ENCODE measurements at regions not wholly inside any gene's neighbourhood (a gene's known extent, or its start where the extent isn't known, plus 50 kb on each side); places are given as distances from the start of the nearest gene placed in this dataset.

DNA sequence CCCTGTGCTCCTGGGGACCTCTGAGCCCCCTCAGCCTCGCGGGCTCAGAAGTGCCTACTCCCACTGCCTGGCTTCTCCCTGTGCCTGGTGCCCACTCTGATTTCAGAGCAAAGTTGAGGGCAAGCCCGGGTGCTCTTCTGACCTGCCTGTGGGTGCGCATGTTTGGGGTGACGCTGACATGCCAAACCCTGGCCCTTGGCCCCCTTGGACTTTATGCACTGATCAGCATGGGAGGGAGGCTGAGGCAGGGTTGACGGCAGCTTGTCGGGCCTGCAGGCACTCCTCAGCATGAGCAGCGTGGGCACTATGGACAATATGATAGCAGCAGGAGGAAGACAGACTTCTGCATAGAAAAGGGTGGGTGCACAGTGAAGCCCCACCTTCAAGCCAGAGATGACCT is 279.3 kb upstream of the KLF12 start:
- H3K27me3 ChIP-seq = no peaks in the 10 kb centered on the region
- H3K4me3 ChIP-seq (ENCODE audit: low read depth in 1 of 2, low read length in 1 of 2) = no peak overlapping the region
- no peaks in the 10 kb centered on the region for H3K4me1 ChIP-seq (ENCODE audit: control insufficient read depth in 1 of 2, insufficient read depth in 1 of 2, low read depth in 1 of 2, low read length in 1 of 2)
- H3K27ac ChIP-seq = no peak overlapping the region
- TF ChIP-seq, protein P1, sequence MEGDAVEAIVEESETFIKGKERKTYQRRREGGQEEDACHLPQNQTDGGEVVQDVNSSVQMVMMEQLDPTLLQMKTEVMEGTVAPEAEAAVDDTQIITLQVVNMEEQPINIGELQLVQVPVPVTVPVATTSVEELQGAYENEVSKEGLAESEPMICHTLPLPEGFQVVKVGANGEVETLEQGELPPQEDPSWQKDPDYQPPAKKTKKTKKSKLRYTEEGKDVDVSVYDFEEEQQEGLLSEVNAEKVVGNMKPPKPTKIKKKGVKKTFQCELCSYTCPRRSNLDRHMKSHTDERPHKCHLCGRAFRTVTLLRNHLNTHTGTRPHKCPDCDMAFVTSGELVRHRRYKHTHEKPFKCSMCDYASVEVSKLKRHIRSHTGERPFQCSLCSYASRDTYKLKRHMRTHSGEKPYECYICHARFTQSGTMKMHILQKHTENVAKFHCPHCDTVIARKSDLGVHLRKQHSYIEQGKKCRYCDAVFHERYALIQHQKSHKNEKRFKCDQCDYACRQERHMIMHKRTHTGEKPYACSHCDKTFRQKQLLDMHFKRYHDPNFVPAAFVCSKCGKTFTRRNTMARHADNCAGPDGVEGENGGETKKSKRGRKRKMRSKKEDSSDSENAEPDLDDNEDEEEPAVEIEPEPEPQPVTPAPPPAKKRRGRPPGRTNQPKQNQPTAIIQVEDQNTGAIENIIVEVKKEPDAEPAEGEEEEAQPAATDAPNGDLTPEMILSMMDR (IDR thresholded peaks at IDR 0.05) = no peak
- no peaks in the 10 kb centered on the region for H3K36me3 ChIP-seq
- peaks cover 6% of the 10 kb centered on the region for H3K9me3 ChIP-seq

- no peak overlapping the region for H3K4me3 ChIP-seq (ENCODE audit: low read depth in 1 of 2, low read length in 1 of 2)
- H3K27ac ChIP-seq = no peak overlapping the region
- no peaks in the 10 kb centered on the region for H3K4me1 ChIP-seq (ENCODE audit: control insufficient read depth in 1 of 2, insufficient read depth in 1 of 2, low read depth in 1 of 2, low read length in 1 of 2)
- TF ChIP-seq, protein P1 (IDR thresholded peaks at IDR 0.05) = no peak
- H3K36me3 ChIP-seq = no peaks in the 10 kb centered on the region
- no peaks in the 10 kb centered on the region for H3K27me3 ChIP-seq
- peaks cover 6% of the 10 kb centered on the region for H3K9me3 ChIP-seq
Observed at GRCh38 chr13:74409551-74409950, 275.3 kb upstream of the KLF12 start.

GRCh38 chr13:74406420-74406819 is 272.2 kb upstream of the KLF12 start:
- Histone ChIP-seq H3K36me3 (no peaks in the 10 kb centered on the region), H3K27me3 (no peaks in the 10 kb centered on the region), H3K4me3 (ENCODE audit: low read depth in 1 of 2, low read length in 1 of 2) (no peak overlapping the region), H3K4me1 (ENCODE audit: control insufficient read depth in 1 of 2, insufficient read depth in 1 of 2, low read depth in 1 of 2, low read length in 1 of 2) (no peaks in the 10 kb centered on the region), H3K27ac (no peak overlapping the region), H3K9me3 (no peaks in the 10 kb centered on the region)
- TF ChIP-seq, protein P1 (IDR thresholded peaks at IDR 0.05) = no peak

DNA sequence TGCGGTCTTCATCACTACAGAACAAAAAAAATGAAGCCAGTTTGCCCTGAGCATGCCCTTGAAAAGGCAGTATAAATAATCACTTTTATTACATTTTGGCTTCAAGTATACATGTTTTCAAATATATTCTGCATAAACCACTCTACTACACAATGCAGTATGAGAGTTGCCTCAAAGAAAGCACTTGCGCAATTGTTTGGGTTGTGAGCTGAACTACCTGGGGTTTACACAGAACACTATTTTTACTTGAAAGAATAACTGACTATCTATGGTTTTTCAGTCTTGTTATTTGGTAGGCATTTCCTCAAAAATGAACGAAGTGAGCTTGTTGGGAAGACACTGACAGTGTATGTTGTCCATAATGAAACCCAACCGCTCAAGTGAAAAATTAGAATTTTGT is 264.4 kb upstream of the KLF12 start:
- Histone ChIP-seq H3K4me1 (ENCODE audit: control insufficient read depth in 1 of 2, insufficient read depth in 1 of 2, low read depth in 1 of 2, low read length in 1 of 2) (no peaks in the 10 kb centered on the region), H3K36me3 (no peaks in the 10 kb centered on the region), H3K27ac (no peak overlapping the region), H3K4me3 (ENCODE audit: low read depth in 1 of 2, low read length in 1 of 2) (no peak overlapping the region), H3K9me3 (no peaks in the 10 kb centered on the region), H3K27me3 (no peaks in the 10 kb centered on the region)
- TF ChIP-seq, protein P1 (IDR thresholded peaks at IDR 0.05) = no peak

DNA sequence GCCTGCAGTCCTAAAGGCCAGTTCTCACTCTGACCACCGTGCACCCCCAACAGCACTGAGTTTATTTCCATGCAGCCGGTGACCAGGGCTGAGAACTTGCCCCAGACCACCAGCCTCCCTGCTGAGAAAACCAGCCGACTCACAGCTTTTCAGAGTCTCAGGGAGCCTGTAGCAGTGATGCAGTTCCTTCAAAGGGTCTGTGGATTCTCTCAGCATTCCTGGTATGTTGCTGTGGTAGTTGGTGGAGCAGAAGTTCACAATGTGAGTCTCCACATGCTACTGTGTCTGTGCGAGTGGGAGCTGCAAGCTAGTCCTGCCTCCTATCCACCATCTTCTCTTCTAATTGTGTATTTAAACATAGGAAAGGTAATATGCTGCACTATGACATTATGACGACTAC is 254.9 kb upstream of the KLF12 start:
- H3K27ac ChIP-seq = no peak overlapping the region
- no peak overlapping the region for H3K4me3 ChIP-seq (ENCODE audit: low read depth in 1 of 2, low read length in 1 of 2)
- TF ChIP-seq, protein P1 (IDR thresholded peaks at IDR 0.05) = no peak
- H3K9me3 ChIP-seq = no peaks in the 10 kb centered on the region
- H3K36me3 ChIP-seq = no peaks in the 10 kb centered on the region
- H3K27me3 ChIP-seq = no peaks in the 10 kb centered on the region
- no peaks in the 10 kb centered on the region for H3K4me1 ChIP-seq (ENCODE audit: control insufficient read depth in 1 of 2, insufficient read depth in 1 of 2, low read depth in 1 of 2, low read length in 1 of 2)

- Histone ChIP-seq H3K27me3 (no peaks in the 10 kb centered on the region), H3K36me3 (no peaks in the 10 kb centered on the region), H3K4me1 (ENCODE audit: control insufficient read depth in 1 of 2, insufficient read depth in 1 of 2, low read depth in 1 of 2, low read length in 1 of 2) (no peaks in the 10 kb centered on the region), H3K4me3 (ENCODE audit: low read depth in 1 of 2, low read length in 1 of 2) (no peak overlapping the region), H3K27ac (no peak overlapping the region), H3K9me3 (no peaks in the 10 kb centered on the region)
- TF ChIP-seq, protein P1 (IDR thresholded peaks at IDR 0.05) = no peak
Observed at GRCh38 chr13:74388626-74389025, 254.4 kb upstream of the KLF12 start.
